SK-N-SH treated with all-trans-retinoic acid at 6 μM for 48 hours (cell line): ENCODE measurements at regions not wholly inside any gene's neighbourhood (a gene's known extent, or its start where the extent isn't known, plus 50 kb on each side); places are given as distances from the start of the nearest gene placed in this dataset.
"Not testable (repeated sequence)": the region's sequence is repeated elsewhere in the genome, so short reads cannot be mapped to it uniquely, and the experiment has no call there.

Experiments
- ATAC-seq: fragments of 200-7000 bp; cut with Tn5 transposase; 3 replicates; pipeline ENCODE4 v1.9.1; 2020; ENCODE audit warnings: mild to moderate bottlenecking, moderate library complexity
- ARNTL ChIP-seq: fragments of 450-650 bp; formaldehyde crosslinking; IDR thresholded peaks from 2 replicates; pipeline ENCODE4 v1.5.0; 2020; ENCODE audit warnings: low read depth, mild to moderate bottlenecking, moderate library complexity, borderline replicate concordance
- CREB5 ChIP-seq: fragments of 250-450 bp; sonication (Bioruptor Pico); IDR thresholded peaks from 2 replicates; pipeline ENCODE4 v1.5.1; 2020; ENCODE audit warnings: low read depth, mild to moderate bottlenecking, moderate library complexity
- CSDC2 ChIP-seq: fragments of 250-450 bp; sonication (Bioruptor Pico); IDR thresholded peaks from 2 replicates; pipeline ENCODE4 v1.5.0; 2020; ENCODE audit warnings: mild to moderate bottlenecking, moderate library complexity
- ESRRG ChIP-seq: fragments of 250-450 bp; sonication (Bioruptor Pico); IDR thresholded peaks from 2 replicates; pipeline ENCODE4 v1.6.1; 2021; ENCODE audit warnings: mild to moderate bottlenecking
- ISL1 ChIP-seq: fragments of 250-450 bp; sonication (Bioruptor Pico); IDR thresholded peaks from 2 replicates; pipeline ENCODE4 v2.1.2; 2022; ENCODE audit warnings: mild to moderate bottlenecking, moderate library complexity
- PATZ1 ChIP-seq: fragments of 250-450 bp; sonication (Bioruptor Pico); IDR thresholded peaks from 2 replicates; pipeline ENCODE4 v1.8.0; 2020; ENCODE audit warnings: mild to moderate bottlenecking, moderate library complexity, borderline replicate concordance
- PPARA ChIP-seq: fragments of 250-450 bp; sonication (Bioruptor Pico); IDR thresholded peaks from 2 replicates; pipeline ENCODE4 v1.5.0; 2020; ENCODE audit warnings: mild to moderate bottlenecking, borderline replicate concordance
- SNAI2 ChIP-seq: fragments of 250-450 bp; sonication (Bioruptor Pico); IDR thresholded peaks from 2 replicates; pipeline ENCODE4 v1.5.0; 2020; ENCODE audit warnings: mild to moderate bottlenecking, moderate library complexity
- TSHZ2 ChIP-seq: fragments of 250-450 bp; sonication (Bioruptor Pico); IDR thresholded peaks from 2 replicates; pipeline ENCODE4 v1.5.0; 2020; ENCODE audit warnings: mild to moderate bottlenecking, moderate library complexity
- ZC3H10 ChIP-seq: fragments of 250-450 bp; sonication (Bioruptor Pico); IDR thresholded peaks from 2 replicates; pipeline ENCODE4 v1.5.1; 2021; ENCODE audit warnings: mild to moderate bottlenecking, moderate library complexity
- ZFP3 ChIP-seq: fragments of 250-450 bp; sonication (Bioruptor Pico); IDR thresholded peaks from 2 replicates; pipeline ENCODE4 v1.5.0; 2020; ENCODE audit warnings: mild to moderate bottlenecking, moderate library complexity
- ZFP30 ChIP-seq: fragments of 450-650 bp; formaldehyde crosslinking; IDR thresholded peaks from 2 replicates; pipeline ENCODE4 v1.5.0; 2022; ENCODE audit warnings: mild to moderate bottlenecking, moderate library complexity
- ZNF70 ChIP-seq: fragments of 450-650 bp; formaldehyde crosslinking; IDR thresholded peaks from 2 replicates; pipeline ENCODE4 v1.5.0; 2020; ENCODE audit warnings: mild to moderate bottlenecking, moderate library complexity
- ZNF8 ChIP-seq: fragments of 450-650 bp; formaldehyde crosslinking; IDR thresholded peaks from 2 replicates; pipeline ENCODE4 v1.5.0; 2020; ENCODE audit warnings: mild to moderate bottlenecking, moderate library complexity

- TF ChIP-seq TSHZ2, result no peak
- TF ChIP-seq ESRRG (CRISPR knock-in tag), result no peak
- no peak for TF ChIP-seq CREB5 (CRISPR knock-in tag)
- TF ChIP-seq PPARA (CRISPR knock-in tag), result no peak
- no peak for TF ChIP-seq ZNF70 (CRISPR knock-in tag)
Observed at GRCh38 chr2:193357508-193357907, 1162.8 kb upstream of the TMEFF2 start (continued).

- ATAC-seq, result not testable (repeated sequence)
Observed at GRCh38 chr2:193352665-193353242, 1158.0 kb upstream of the TMEFF2 start.

- ATAC-seq, result no peak
- TF ChIP-seq ESRRG (CRISPR knock-in tag), result no peak
- no peak for TF ChIP-seq SNAI2 (CRISPR knock-in tag)
- TF ChIP-seq TSHZ2, result no peak
- TF ChIP-seq PPARA (CRISPR knock-in tag), result no peak
- no peak for TF ChIP-seq CSDC2 (CRISPR knock-in tag)
Observed at GRCh38 chr2:193350509-193350908, 1155.8 kb upstream of the TMEFF2 start.

GRCh38 chr2:193349642-193350041 is 1154.9 kb upstream of the TMEFF2 start:
- ATAC-seq, result no peak
- no peak for TF ChIP-seq ZC3H10
- no peak for TF ChIP-seq ZFP3 (CRISPR knock-in tag)
- TF ChIP-seq CREB5 (CRISPR knock-in tag), result no peak
- no peak for TF ChIP-seq ARNTL
- no peak for TF ChIP-seq PATZ1 (CRISPR knock-in tag)
- no peak for TF ChIP-seq PPARA (CRISPR knock-in tag)

- no peak for ATAC-seq
- TF ChIP-seq ZNF70 (CRISPR knock-in tag), result no peak
- no peak for TF ChIP-seq ZFP3 (CRISPR knock-in tag)
- no peak for TF ChIP-seq CREB5 (CRISPR knock-in tag)
- no peak for TF ChIP-seq ARNTL
- TF ChIP-seq ZFP30 (CRISPR knock-in tag), result no peak
- no peak for TF ChIP-seq ISL1 (CRISPR knock-in tag)
- no peak for TF ChIP-seq ZNF8 (CRISPR knock-in tag)
- TF ChIP-seq TSHZ2, result no peak
- no peak for TF ChIP-seq ESRRG (CRISPR knock-in tag)
- no peak for TF ChIP-seq PPARA (CRISPR knock-in tag)
Observed at GRCh38 chr2:193348055-193348454, 1153.3 kb upstream of the TMEFF2 start.
